ENCODE measurements at regions not wholly inside any gene's neighbourhood (a gene's known extent, or its start where the extent isn't known, plus 50 kb on each side); places are given as distances from the start of the nearest gene placed in this dataset.
"Not testable (repeated sequence)": the region's sequence is repeated elsewhere in the genome, so short reads cannot be mapped to it uniquely, and the experiment has no call there.

GRCh38 chr14:81776531-81776930 lies 242.9 kb upstream of the SEL1L start:
- H3K9me3 Mint-ChIP-seq (ENCODE audit: unreplicated experiment): no peaks in the 10 kb centered on the region

DNA sequence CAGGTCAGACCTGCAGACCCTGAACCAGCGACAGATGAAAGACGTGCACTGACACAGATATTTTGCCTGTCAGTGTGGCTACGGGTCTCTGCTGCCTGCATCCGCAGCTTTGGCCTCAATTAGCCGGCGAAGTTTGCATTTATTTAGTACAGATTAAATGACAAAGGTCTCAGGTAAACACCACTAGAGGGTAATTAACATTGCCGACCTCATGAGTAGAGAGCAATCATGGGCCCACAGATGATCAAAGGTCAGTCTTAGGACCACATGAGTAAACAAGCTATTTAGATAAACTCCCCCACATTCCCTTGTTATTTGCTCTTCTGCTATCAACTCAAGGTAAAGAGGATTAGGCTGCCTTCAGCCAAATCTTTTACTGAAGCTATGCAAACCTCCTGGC lies 248.1 kb upstream of the SEL1L start:
- H3K36me3 Mint-ChIP-seq (ENCODE audit: insufficient read depth, unreplicated experiment); H3K4me3 Mint-ChIP-seq (ENCODE audit: unreplicated experiment); DNase-seq (ENCODE audit: unreplicated experiment); H3K27me3 Mint-ChIP-seq (ENCODE audit: insufficient read depth, unreplicated experiment); H3K9me3 Mint-ChIP-seq (ENCODE audit: unreplicated experiment); intact Hi-C loops (cut with micrococcal nuclease); H3K4me1 Mint-ChIP-seq (ENCODE audit: insufficient read depth, unreplicated experiment); POLR2A ChIA-PET; BruUV-seq (replicated peaks); H3K27ac Mint-ChIP-seq (ENCODE audit: low read depth, unreplicated experiment): not testable (repeated sequence)
- CTCF ChIA-PET: interaction anchor here (0.6 kb wide), 1 partner anchor 68 kb away, joined by 4 read pairs; no protein-coding TSS in a partner anchor

More at GRCh38 chr14:81776531-81776930, 242.9 kb upstream of the SEL1L start:
- DNase-seq (ENCODE audit: unreplicated experiment): no peak
- no peak overlapping the region for H3K27ac Mint-ChIP-seq (ENCODE audit: low read depth, unreplicated experiment)
- CTCF ChIA-PET: no interaction called here
- H3K36me3 Mint-ChIP-seq (ENCODE audit: insufficient read depth, unreplicated experiment): no peaks in the 10 kb centered on the region
- POLR2A ChIA-PET: no interaction called here
- H3K27me3 Mint-ChIP-seq (ENCODE audit: insufficient read depth, unreplicated experiment): no peaks in the 10 kb centered on the region
- TF ChIP-seq CTCF (IDR thresholded peaks at IDR 0.05; ENCODE audit: unreplicated experiment): no peak
- H3K4me1 Mint-ChIP-seq (ENCODE audit: insufficient read depth, unreplicated experiment): no peaks in the 10 kb centered on the region
- intact Hi-C loops (cut with micrococcal nuclease): no loop called here
- H3K4me3 Mint-ChIP-seq (ENCODE audit: unreplicated experiment): no peak overlapping the region
- BruUV-seq (replicated peaks): no TSS peak

GRCh38 chr14:81784084-81784483 lies 250.4 kb upstream of the SEL1L start:
- Mint-ChIP-seq H3K4me1 (ENCODE audit: insufficient read depth, unreplicated experiment) (no peaks in the 10 kb centered on the region), H3K27ac (ENCODE audit: low read depth, unreplicated experiment) (no peak overlapping the region), H3K27me3 (ENCODE audit: insufficient read depth, unreplicated experiment) (no peaks in the 10 kb centered on the region), H3K4me3 (ENCODE audit: unreplicated experiment) (no peak overlapping the region), H3K36me3 (ENCODE audit: insufficient read depth, unreplicated experiment) (no peaks in the 10 kb centered on the region), H3K9me3 (ENCODE audit: unreplicated experiment) (no peaks in the 10 kb centered on the region)
- BruUV-seq (replicated peaks): no TSS peak
- POLR2A ChIA-PET: no interaction called here
- TF ChIP-seq CTCF (IDR thresholded peaks at IDR 0.05; ENCODE audit: unreplicated experiment): no peak
- intact Hi-C loops (cut with micrococcal nuclease): no loop called here
- CTCF ChIA-PET: interaction anchor here (0.6 to 0.7 kb wide), 3 partner anchors 45 to 688 kb away, joined by 3 to 4 read pairs (median 3); no protein-coding TSS in a partner anchor
- peak; percentile 43 for DNase-seq (ENCODE audit: unreplicated experiment)

DNA sequence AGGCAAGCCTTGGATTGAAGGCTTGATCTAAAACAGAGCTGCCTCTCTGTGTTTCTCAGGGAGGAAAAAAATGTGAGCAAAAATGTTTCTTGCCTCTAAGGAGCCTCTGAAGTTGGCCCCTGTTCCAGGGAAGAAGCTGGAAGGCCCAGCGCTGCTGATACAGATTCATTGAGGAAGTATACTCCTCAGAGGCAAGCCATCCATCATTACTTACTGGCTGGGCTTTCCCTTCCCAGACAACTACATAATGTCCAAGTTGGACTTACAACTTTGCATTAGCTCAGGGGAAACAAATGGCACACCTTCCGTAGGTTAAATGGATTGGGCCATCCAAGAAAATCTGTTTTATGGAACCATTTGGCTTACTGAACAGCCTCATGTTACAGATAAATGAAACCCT lies 263.7 kb upstream of the SEL1L start:
- H3K4me1 Mint-ChIP-seq (ENCODE audit: insufficient read depth, unreplicated experiment): peaks cover 8% of the 10 kb centered on the region
- no peak overlapping the region for H3K4me3 Mint-ChIP-seq (ENCODE audit: unreplicated experiment)
- no peak for TF ChIP-seq CTCF (IDR thresholded peaks at IDR 0.05; ENCODE audit: unreplicated experiment)
- H3K36me3 Mint-ChIP-seq (ENCODE audit: insufficient read depth, unreplicated experiment): no peaks in the 10 kb centered on the region
- CTCF ChIA-PET: no interaction called here
- BruUV-seq (replicated peaks): no TSS peak
- no peak for DNase-seq (ENCODE audit: unreplicated experiment)
- H3K9me3 Mint-ChIP-seq (ENCODE audit: unreplicated experiment): no peaks in the 10 kb centered on the region
- POLR2A ChIA-PET: no interaction called here
- H3K27ac Mint-ChIP-seq (ENCODE audit: low read depth, unreplicated experiment): no peak overlapping the region
- H3K27me3 Mint-ChIP-seq (ENCODE audit: insufficient read depth, unreplicated experiment): no peaks in the 10 kb centered on the region
- intact Hi-C loops (cut with micrococcal nuclease): no loop called here

- H3K4me3 Mint-ChIP-seq (ENCODE audit: unreplicated experiment): peak overlapping the region; percentile 1
- ChIA-PET POLR2A (no interaction called here), CTCF (no interaction called here)
- no peaks in the 10 kb centered on the region for H3K27me3 Mint-ChIP-seq (ENCODE audit: insufficient read depth, unreplicated experiment)
- intact Hi-C loops (cut with micrococcal nuclease): no loop called here
- no peak for DNase-seq (ENCODE audit: unreplicated experiment)
- no peak for TF ChIP-seq CTCF (IDR thresholded peaks at IDR 0.05; ENCODE audit: unreplicated experiment)
- H3K27ac Mint-ChIP-seq (ENCODE audit: low read depth, unreplicated experiment): no peak overlapping the region
- H3K36me3 Mint-ChIP-seq (ENCODE audit: insufficient read depth, unreplicated experiment): no peaks in the 10 kb centered on the region
- peaks cover 9% of the 10 kb centered on the region for H3K4me1 Mint-ChIP-seq (ENCODE audit: insufficient read depth, unreplicated experiment)
- H3K9me3 Mint-ChIP-seq (ENCODE audit: unreplicated experiment): no peaks in the 10 kb centered on the region
- no TSS peak for BruUV-seq (replicated peaks)
Observed at GRCh38 chr14:81801921-81802320, 268.3 kb upstream of the SEL1L start.
